GM12878 (cell line): ENCODE measurements at regions not wholly inside any gene's neighbourhood (a gene's known extent, or its start where the extent isn't known, plus 50 kb on each side); places are given as distances from the start of the nearest gene placed in this dataset.

Experiments
- ATF7 ChIP-seq: fragments of 450-650 bp; IDR thresholded peaks from 2 replicates; pipeline ENCODE4 v1.6.1; 2016; ENCODE audit warnings: low read depth, mild to moderate bottlenecking
- BCLAF1 ChIP-seq: fragments of 450-650 bp; IDR thresholded peaks from 2 replicates; pipeline ENCODE4 v1.6.1; 2017; ENCODE audit warnings: antibody characterized with exemption, mild to moderate bottlenecking, moderate library complexity
- BHLHE40 ChIP-seq, 2 experiments: fragments of 450-650 bp in 1 of 2; IDR thresholded peaks; 2 replicates each; pipeline ENCODE4 v1.6.1; 2011 to 2017; ENCODE audit warnings: low read depth in 2 of 2, borderline replicate concordance in 1 of 2, improper control_type of control experiment in 1 of 2, low read length in 1 of 2, mild to moderate bottlenecking in 1 of 2
- BMI1 ChIP-seq: fragments of 450-650 bp; IDR thresholded peaks from 2 replicates; pipeline ENCODE4 v1.6.1; 2016; ENCODE audit warnings: mild to moderate bottlenecking, moderate library complexity, borderline replicate concordance
- MAX ChIP-seq: IDR thresholded peaks from 2 replicates; pipeline ENCODE4 v1.6.1; 2012; ENCODE audit warnings: low read depth, low read length, improper control_type of control experiment
- SREBF1 ChIP-seq: IDR thresholded peaks from 2 replicates; pipeline ENCODE4 v1.6.1; 2012; ENCODE audit warnings: mild to moderate bottlenecking, low read length
- TAF1 ChIP-seq: IDR thresholded peaks from 2 replicates; pipeline ENCODE4 v1.6.1; 2011; ENCODE audit warnings: mild to moderate bottlenecking, low read depth, low read length, borderline replicate concordance
- TCF7 ChIP-seq: IDR thresholded peaks from 2 replicates; pipeline ENCODE4 v1.6.1; 2014; ENCODE audit warnings: antibody characterized with exemption, borderline replicate concordance
- ZNF24 ChIP-seq: fragments of 450-650 bp; IDR thresholded peaks from 2 replicates; pipeline ENCODE4 v1.6.1; 2017; ENCODE audit warnings: antibody characterized with exemption, mild to moderate bottlenecking

DNA sequence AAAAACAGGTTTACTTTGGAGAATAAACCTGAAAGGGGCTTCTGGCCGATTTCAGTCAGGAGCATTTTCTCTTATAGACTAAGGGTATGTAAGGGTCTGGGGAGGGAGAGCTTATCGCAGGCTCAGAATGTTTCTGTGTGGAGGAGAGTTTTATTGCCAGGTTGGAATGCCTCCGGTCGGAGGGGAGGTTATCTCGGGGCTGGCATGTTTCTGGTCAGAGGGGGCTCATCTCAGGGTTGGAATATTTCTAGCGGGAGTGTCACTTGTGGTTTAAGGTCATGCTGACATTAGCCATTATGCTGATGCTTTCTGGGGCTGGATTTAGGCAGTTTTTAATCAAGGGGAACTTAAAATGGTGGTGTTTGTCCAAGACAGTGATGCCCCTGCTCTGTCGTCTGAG is 333.6 kb downstream of the METTL4 start:
- TF ChIP-seq SREBF1, result no peak
- no peak for TF ChIP-seq BCLAF1
- TF ChIP-seq BHLHE40 (IDR thresholded peaks at IDR 0.05; ENCODE audit: borderline replicate concordance in 1 of 2, low read depth in 2 of 2, low read length in 1 of 2), result no peak
- TF ChIP-seq ATF7, result no peak
- TF ChIP-seq TAF1, result no peak
- TF ChIP-seq MAX, result no peak
- TF ChIP-seq BMI1, result no peak
- TF ChIP-seq TCF7, result no peak
- no peak for TF ChIP-seq ZNF24
